Spinal cord (tissue), 9 donors: ENCODE measurements at regions not wholly inside any gene's neighbourhood (a gene's known extent, or its start where the extent isn't known, plus 50 kb on each side); places are given as distances from the start of the nearest gene placed in this dataset.
A peak's percentile ranks its signal among the peaks of the same experiment; 100 is the strongest.

Experiments used
- DNase-seq, 6 donors: peaks; one replicate each; pipeline versions ENCODE4 v3.0.0 to v3.0.0-alpha.2; 2013 to 2015; ENCODE audit warnings: low spot score in 6 of 6, low read depth in 4 of 6
- H3K27ac ChIP-seq: one replicate; pipeline ENCODE4 v1.5.1; 2013; ENCODE audit warnings: low read depth, low read length, control low read depth
- H3K27me3 ChIP-seq: one replicate; pipeline ENCODE4 v1.6.1; 2013; ENCODE audit warnings: low read length; ENCODE audit not compliant: control insufficient read depth, insufficient read depth
- H3K36me3 ChIP-seq: one replicate; pipeline ENCODE4 v1.6.1; 2013; ENCODE audit warnings: low read length; ENCODE audit not compliant: control insufficient read depth, insufficient read depth
- H3K4me1 ChIP-seq: one replicate; pipeline ENCODE4 v1.6.1; 2013; ENCODE audit warnings: low read length; ENCODE audit not compliant: control insufficient read depth, insufficient read depth
- H3K4me3 ChIP-seq: one replicate; pipeline ENCODE4 v1.5.1; 2013; ENCODE audit warnings: low read depth, low read length, control low read depth
- H3K9me3 ChIP-seq: one replicate; pipeline ENCODE4 v1.6.1; 2013; ENCODE audit warnings: low read length; ENCODE audit not compliant: control insufficient read depth, insufficient read depth
- WGBS: methylation state at CpG from one replicate; pipeline ENCODE4 v1.1.5; 2013; ENCODE audit warnings: missing lambda C conversion rate; ENCODE audit not compliant: insufficient coverage; 5-methylcytosine and 5-hydroxymethylcytosine counted together
- donor health status: healthy.

DNA sequence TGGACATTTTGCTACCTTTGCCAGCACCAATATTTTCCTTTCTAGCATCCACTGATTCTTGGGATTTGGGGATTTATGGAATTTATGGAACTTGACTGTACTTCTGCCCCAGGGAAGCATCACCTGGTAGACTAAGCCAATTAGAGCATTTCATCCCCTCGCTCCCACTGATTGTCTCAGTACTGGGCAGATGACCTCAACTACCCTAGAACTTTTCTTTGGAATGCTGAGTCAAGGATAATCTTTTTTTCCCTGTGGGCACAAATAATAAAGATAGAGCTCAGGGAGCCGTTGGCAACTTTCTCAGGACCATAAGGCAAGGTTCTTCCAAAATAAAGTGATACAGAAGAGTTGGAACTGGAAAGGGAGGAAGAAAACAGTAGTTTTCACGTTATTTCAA, 438.4 kb downstream of the PLK2 start:
- Histone ChIP-seq H3K36me3 (no peaks in the 10 kb centered on the region), H3K27me3 (no peaks in the 10 kb centered on the region), H3K4me1 (no peaks in the 10 kb centered on the region), H3K27ac (no peak overlapping the region), H3K9me3 (no peaks in the 10 kb centered on the region), H3K4me3 (no peak overlapping the region)
- DNase-seq, result peak in 1 of 6 donors; percentile 0
- 88% methylated on average over 1 of the region's 3 CpGs for whole genome bisulfite sequencing

DNA sequence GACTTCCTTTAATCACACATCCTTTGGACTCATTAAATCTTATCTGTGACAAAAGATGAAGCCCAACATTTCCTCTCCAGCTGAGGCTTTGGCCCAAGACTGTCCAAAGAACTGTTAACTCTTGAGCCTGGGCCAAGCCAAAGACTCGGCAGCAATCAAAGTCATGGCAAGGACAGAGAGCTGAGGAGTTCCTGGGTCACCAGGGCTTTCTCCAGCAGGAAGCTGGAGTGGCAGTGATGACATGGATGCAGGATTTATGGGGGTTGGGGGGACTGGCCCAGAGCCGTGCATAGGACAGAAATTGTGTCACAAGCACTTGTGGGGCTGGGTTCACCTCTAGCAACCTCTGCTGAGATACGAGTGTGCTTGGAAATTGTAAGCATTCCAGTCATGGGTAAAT, 440.3 kb downstream of the PLK2 start:
- H3K27ac ChIP-seq, result no peak overlapping the region
- no peaks in the 10 kb centered on the region for H3K9me3 ChIP-seq
- H3K27me3 ChIP-seq, result no peaks in the 10 kb centered on the region
- H3K4me1 ChIP-seq, result no peaks in the 10 kb centered on the region
- WGBS, result 35% methylated on average over 2 of the region's 3 CpGs
- H3K4me3 ChIP-seq, result no peak overlapping the region
- peak in 2 of 6 donors; percentile 0 to 19 for DNase-seq
- H3K36me3 ChIP-seq, result no peaks in the 10 kb centered on the region

DNA sequence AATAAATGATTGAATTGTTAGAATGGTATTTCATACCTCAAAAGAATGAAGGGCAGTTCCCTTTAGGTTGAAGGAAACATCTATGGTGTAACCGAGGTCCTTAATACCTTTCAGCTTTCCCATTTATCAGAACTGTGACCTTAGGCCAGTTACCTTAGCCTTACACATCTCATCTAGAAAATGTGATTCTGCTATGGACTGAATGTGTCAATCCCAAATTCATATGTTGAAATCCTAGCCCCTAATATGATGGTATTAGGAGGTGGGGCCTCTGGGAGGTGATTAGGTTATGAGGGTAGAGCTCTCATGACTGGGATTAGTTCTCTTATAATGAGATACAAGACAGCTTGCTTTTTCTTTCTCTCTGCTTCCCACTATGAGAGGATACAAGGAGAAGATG, 441.9 kb downstream of the PLK2 start:
- H3K9me3 ChIP-seq, result no peaks in the 10 kb centered on the region
- no CpG with 5 or more reads among the region's 1 CpG for WGBS
- H3K36me3 ChIP-seq, result no peaks in the 10 kb centered on the region
- no peak overlapping the region for H3K4me3 ChIP-seq
- no peaks in the 10 kb centered on the region for H3K4me1 ChIP-seq
- no peaks in the 10 kb centered on the region for H3K27me3 ChIP-seq
- H3K27ac ChIP-seq, result no peak overlapping the region
- DNase-seq, result peak in 1 of 6 donors; percentile 0

DNA sequence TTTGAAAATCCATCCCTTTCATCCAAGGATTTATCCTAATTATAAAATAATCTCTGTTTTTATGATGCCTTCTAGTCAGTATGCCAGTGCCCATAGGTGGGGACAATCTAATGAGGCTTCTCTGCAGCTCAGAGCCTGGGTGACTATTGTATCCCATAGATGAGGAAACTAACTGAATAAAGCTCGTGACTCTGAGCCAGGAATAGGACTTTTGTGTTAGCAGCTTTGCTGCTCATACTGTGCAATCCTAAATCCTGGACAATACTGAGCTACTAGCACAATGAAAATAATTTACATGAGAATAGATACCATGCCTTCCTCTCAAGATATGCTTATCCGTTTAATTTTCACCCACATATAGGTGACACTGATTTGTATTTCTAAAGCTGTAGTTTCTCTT, 443.0 kb downstream of the PLK2 start:
- Histone ChIP-seq H3K27ac (no peak overlapping the region), H3K36me3 (no peaks in the 10 kb centered on the region), H3K9me3 (no peaks in the 10 kb centered on the region), H3K4me3 (no peak overlapping the region), H3K27me3 (no peaks in the 10 kb centered on the region), H3K4me1 (no peaks in the 10 kb centered on the region)
- DNase-seq, result peak in 2 of 6 donors; percentile 21 to 40
- whole genome bisulfite sequencing, result 63% methylated on average over 1 of the region's 2 CpGs

DNA sequence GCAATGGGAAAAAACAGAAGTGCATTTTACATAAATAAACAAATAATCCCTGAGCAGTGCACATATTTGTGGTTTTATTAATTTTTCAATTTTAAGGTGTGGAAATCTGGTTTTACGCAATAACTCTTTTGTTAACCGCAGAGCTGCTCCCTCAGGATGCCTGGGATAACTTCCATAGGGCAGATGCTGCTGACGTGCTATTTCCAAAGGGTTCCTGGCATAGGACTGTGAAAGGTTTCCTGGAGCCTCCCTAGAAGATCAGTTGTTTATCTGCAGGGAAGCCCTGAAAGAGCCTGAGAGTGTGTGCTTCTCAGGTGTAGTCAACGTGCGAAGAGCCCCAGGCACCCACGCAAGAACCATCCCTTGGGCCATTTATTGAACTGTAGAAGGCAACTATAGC, 443.5 kb downstream of the PLK2 start:
- no peak overlapping the region for H3K4me3 ChIP-seq
- WGBS, result 73% methylated on average over 6 of the region's 6 CpGs
- peak in 2 of 6 donors; percentile 1 to 2 for DNase-seq
- H3K9me3 ChIP-seq, result no peaks in the 10 kb centered on the region
- no peak overlapping the region for H3K27ac ChIP-seq
- H3K4me1 ChIP-seq, result no peaks in the 10 kb centered on the region
- no peaks in the 10 kb centered on the region for H3K27me3 ChIP-seq
- no peaks in the 10 kb centered on the region for H3K36me3 ChIP-seq

- no peaks in the 10 kb centered on the region for H3K36me3 ChIP-seq
- H3K27me3 ChIP-seq, result no peaks in the 10 kb centered on the region
- WGBS, result 90% methylated on average over 2 of the region's 3 CpGs
Measured at GRCh38 chr5:58015175-58015574, 444.7 kb downstream of the PLK2 start.

DNA sequence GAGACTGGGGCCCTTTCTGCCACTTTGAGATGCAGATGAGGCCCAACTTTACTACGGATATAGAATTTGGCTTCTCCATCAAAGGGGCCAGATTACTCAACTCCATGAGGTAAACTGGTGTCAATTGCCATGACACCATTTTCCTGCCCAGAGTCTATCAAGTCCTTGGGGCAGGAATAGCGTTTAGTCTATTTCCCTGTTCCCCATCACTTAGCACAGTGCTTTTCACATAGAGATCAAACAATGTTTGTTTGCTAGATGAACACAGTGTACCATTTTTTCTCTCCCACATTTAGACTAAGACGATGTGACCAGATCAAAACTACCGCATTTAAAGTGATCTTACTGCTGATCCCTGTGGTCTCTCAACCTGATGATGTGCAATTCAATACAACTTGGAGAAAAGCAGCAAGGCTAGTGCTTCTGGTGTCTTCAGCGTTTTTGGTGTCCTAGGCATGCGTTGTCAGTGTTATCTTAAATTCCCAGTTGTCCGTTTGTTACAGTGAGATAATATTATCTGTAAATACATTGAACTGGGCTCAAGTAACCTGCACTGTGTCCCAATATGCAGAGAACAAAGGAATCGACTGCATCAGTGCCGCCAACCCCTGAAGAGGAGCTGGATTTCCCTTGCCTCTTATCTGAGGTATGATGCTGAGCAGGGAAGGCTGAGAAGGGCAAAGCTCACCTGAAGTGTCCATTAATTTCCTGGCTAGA, 446.2 kb downstream of the PLK2 start:
- DNase-seq, result peak in 1 of 6 donors; percentile 0
- Histone ChIP-seq H3K36me3 (no peaks in the 10 kb centered on the region), H3K4me3 (no peak overlapping the region), H3K9me3 (no peaks in the 10 kb centered on the region), H3K27ac (no peak overlapping the region), H3K4me1 (no peaks in the 10 kb centered on the region), H3K27me3 (no peaks in the 10 kb centered on the region)
- WGBS, result 88% methylated on average over 8 of the region's 9 CpGs

More at GRCh38 chr5:58015175-58015574, 444.7 kb downstream of the PLK2 start:
- Histone ChIP-seq H3K27ac (no peak overlapping the region), H3K4me3 (no peak overlapping the region), H3K4me1 (no peaks in the 10 kb centered on the region), H3K9me3 (no peaks in the 10 kb centered on the region)
- peak in 2 of 6 donors; percentile 0 to 1 for DNase-seq

- DNase-seq, result peak in 2 of 6 donors; percentile 0 to 15
- Histone ChIP-seq H3K4me1 (no peaks in the 10 kb centered on the region), H3K4me3 (no peak overlapping the region), H3K27me3 (no peaks in the 10 kb centered on the region), H3K27ac (no peak overlapping the region), H3K36me3 (no peaks in the 10 kb centered on the region), H3K9me3 (no peaks in the 10 kb centered on the region)
- WGBS, result 67% methylated on average over 1 of the region's 3 CpGs
Measured at GRCh38 chr5:58012801-58013315, 447.0 kb downstream of the PLK2 start.

GRCh38 chr5:58012102-58012501, 447.8 kb downstream of the PLK2 start:
- H3K9me3 ChIP-seq, result no peaks in the 10 kb centered on the region
- no peaks in the 10 kb centered on the region for H3K4me1 ChIP-seq
- peak in 2 of 6 donors; percentile 0 to 7 for DNase-seq
- H3K27ac ChIP-seq, result no peak overlapping the region
- no peaks in the 10 kb centered on the region for H3K27me3 ChIP-seq
- H3K4me3 ChIP-seq, result no peak overlapping the region
- no CpG with 5 or more reads among the region's 1 CpG for WGBS
- H3K36me3 ChIP-seq, result no peaks in the 10 kb centered on the region

- Histone ChIP-seq H3K27me3 (no peaks in the 10 kb centered on the region), H3K36me3 (no peaks in the 10 kb centered on the region), H3K9me3 (no peaks in the 10 kb centered on the region), H3K4me1 (no peaks in the 10 kb centered on the region), H3K4me3 (no peak overlapping the region), H3K27ac (no peak overlapping the region)
- WGBS, result no CpG with 5 or more reads among the region's 4 CpGs
- DNase-seq, result peak in 2 of 6 donors; percentile 0 to 13
Measured at GRCh38 chr5:58011301-58011700, 448.6 kb downstream of the PLK2 start.
